NB4 (cell line): ENCODE measurements at regions not wholly inside any gene's neighbourhood (a gene's known extent, or its start where the extent isn't known, plus 50 kb on each side); places are given as distances from the start of the nearest gene placed in this dataset.

Source experiments
- CTCF ChIP-seq: IDR thresholded peaks from one replicate; pipeline ENCODE4 v1.5.1; 2012; ENCODE audit warnings: low read depth, low read length
- MYC ChIP-seq: IDR thresholded peaks from 2 replicates; pipeline ENCODE4 v1.6.1; 2011; ENCODE audit warnings: low read depth, low read length
- POLR2A ChIP-seq: IDR thresholded peaks from 2 replicates; pipeline ENCODE4 v1.6.1; 2011; ENCODE audit warnings: mild to moderate bottlenecking; ENCODE audit not compliant: insufficient read length; ENCODE audit errors: extremely low read depth
- TF ChIP-seq, protein P1 (sequence below): IDR thresholded peaks from 2 replicates; pipeline ENCODE4 v1.6.1; 2011; ENCODE audit warnings: low read depth, low read length

GRCh38 chr2:160869411-160869810 is 290.8 kb upstream of the TANK start:
- TF ChIP-seq CTCF (no peak), POLR2A (no peak), MYC (no peak)
- TF ChIP-seq, protein P1, sequence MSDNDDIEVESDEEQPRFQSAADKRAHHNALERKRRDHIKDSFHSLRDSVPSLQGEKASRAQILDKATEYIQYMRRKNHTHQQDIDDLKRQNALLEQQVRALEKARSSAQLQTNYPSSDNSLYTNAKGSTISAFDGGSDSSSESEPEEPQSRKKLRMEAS: no peak
